ENCODE measurements at regions not wholly inside any gene's neighbourhood (a gene's known extent, or its start where the extent isn't known, plus 50 kb on each side); places are given as distances from the start of the nearest gene placed in this dataset.

GRCh38 chr5:67481362-67481761 lies 284.8 kb upstream of the CD180 start:
- no peaks in the 10 kb centered on the region for H3K27me3 ChIP-seq (replicated peaks)
- no peaks in the 10 kb centered on the region for H3K9me3 ChIP-seq (replicated peaks)
- H3K36me3 ChIP-seq: no peaks in the 10 kb centered on the region
- no peak for DNase-seq (ENCODE audit: low read depth in 1 of 2, low spot score in 2 of 2)
- H3K4me3 ChIP-seq: no peak overlapping the region
- no peak overlapping the region for H3K27ac ChIP-seq
- no peaks in the 10 kb centered on the region for H3K4me1 ChIP-seq (replicated peaks)

- Histone ChIP-seq H3K9me3 (replicated peaks) (no peaks in the 10 kb centered on the region), H3K27me3 (replicated peaks) (no peaks in the 10 kb centered on the region), H3K36me3 (no peaks in the 10 kb centered on the region), H3K4me1 (replicated peaks) (no peaks in the 10 kb centered on the region), H3K4me3 (no peak overlapping the region), H3K27ac (no peak overlapping the region)
- DNase-seq (ENCODE audit: low read depth in 1 of 2, low spot score in 2 of 2): no peak
Measured at GRCh38 chr5:67478337-67478736, 281.7 kb upstream of the CD180 start.

- Histone ChIP-seq H3K36me3 (no peaks in the 10 kb centered on the region), H3K4me3 (no peak overlapping the region), H3K4me1 (replicated peaks) (no peaks in the 10 kb centered on the region), H3K27ac (no peak overlapping the region), H3K9me3 (replicated peaks) (no peaks in the 10 kb centered on the region), H3K27me3 (replicated peaks) (no peaks in the 10 kb centered on the region)
- DNase-seq (ENCODE audit: low read depth in 1 of 2, low spot score in 2 of 2): no peak
Measured at GRCh38 chr5:67476995-67477394, 280.4 kb upstream of the CD180 start.

- H3K36me3 ChIP-seq: no peaks in the 10 kb centered on the region
- no peak for DNase-seq (ENCODE audit: low read depth in 1 of 2, low spot score in 2 of 2)
- H3K27me3 ChIP-seq (replicated peaks): no peaks in the 10 kb centered on the region
Measured at GRCh38 chr5:67476531-67476930, 279.9 kb upstream of the CD180 start.

GRCh38 chr5:67475489-67475888 lies 278.9 kb upstream of the CD180 start:
- no peaks in the 10 kb centered on the region for H3K27me3 ChIP-seq (replicated peaks)
- H3K36me3 ChIP-seq: no peaks in the 10 kb centered on the region
- H3K4me1 ChIP-seq (replicated peaks): no peaks in the 10 kb centered on the region
- no peak overlapping the region for H3K4me3 ChIP-seq
- no peak for DNase-seq (ENCODE audit: low read depth in 1 of 2, low spot score in 2 of 2)
- no peaks in the 10 kb centered on the region for H3K9me3 ChIP-seq (replicated peaks)
- no peak overlapping the region for H3K27ac ChIP-seq

More at GRCh38 chr5:67476531-67476930, 279.9 kb upstream of the CD180 start:
- H3K4me3 ChIP-seq: no peak overlapping the region
- no peaks in the 10 kb centered on the region for H3K9me3 ChIP-seq (replicated peaks)
- H3K4me1 ChIP-seq (replicated peaks): no peaks in the 10 kb centered on the region
- no peak overlapping the region for H3K27ac ChIP-seq

GRCh38 chr5:67474597-67475238 lies 278.1 kb upstream of the CD180 start:
- Histone ChIP-seq H3K4me1 (replicated peaks) (no peaks in the 10 kb centered on the region), H3K9me3 (replicated peaks) (no peaks in the 10 kb centered on the region), H3K36me3 (no peaks in the 10 kb centered on the region), H3K27ac (no peak overlapping the region), H3K27me3 (replicated peaks) (no peaks in the 10 kb centered on the region), H3K4me3 (no peak overlapping the region)
- DNase-seq (ENCODE audit: low read depth in 1 of 2, low spot score in 2 of 2): no peak

- H3K27ac ChIP-seq: no peak overlapping the region
Measured at GRCh38 chr5:67467110-67467509, 270.5 kb upstream of the CD180 start.

GRCh38 chr5:67465537-67466207 lies 269.1 kb upstream of the CD180 start:
- H3K27ac ChIP-seq: no peak overlapping the region
- no peak overlapping the region for H3K4me3 ChIP-seq
- H3K9me3 ChIP-seq (replicated peaks): 0 out of 2 replicates have a peak, but pooled peaks cover 2% of the 10 kb centered on the region
- DNase-seq (ENCODE audit: low read depth in 1 of 2, low spot score in 2 of 2): no peak
- no peaks in the 10 kb centered on the region for H3K36me3 ChIP-seq
- no peaks in the 10 kb centered on the region; the same call in 1 of the 2 replicates for H3K27me3 ChIP-seq (replicated peaks)
- H3K4me1 ChIP-seq (replicated peaks): no peaks in the 10 kb centered on the region

More at GRCh38 chr5:67467110-67467509, 270.5 kb upstream of the CD180 start:
- no peak for DNase-seq (ENCODE audit: low read depth in 1 of 2, low spot score in 2 of 2)
- Histone ChIP-seq H3K9me3 (replicated peaks) (0 out of 2 replicates have a peak, but pooled peaks cover 2% of the 10 kb centered on the region), H3K4me3 (no peak overlapping the region), H3K36me3 (no peaks in the 10 kb centered on the region), H3K4me1 (replicated peaks) (no peaks in the 10 kb centered on the region), H3K27me3 (replicated peaks) (no peaks in the 10 kb centered on the region; the same call in 1 of the 2 replicates)

- DNase-seq (ENCODE audit: low read depth in 1 of 2, low spot score in 2 of 2): no peak
- Histone ChIP-seq H3K9me3 (replicated peaks) (0 out of 2 replicates have a peak, but pooled peaks cover 2% of the 10 kb centered on the region), H3K27ac (no peak overlapping the region), H3K4me3 (no peak overlapping the region), H3K36me3 (no peaks in the 10 kb centered on the region), H3K27me3 (replicated peaks) (no peaks in the 10 kb centered on the region), H3K4me1 (replicated peaks) (no peaks in the 10 kb centered on the region)
Measured at GRCh38 chr5:67462147-67462546, 265.5 kb upstream of the CD180 start.

GRCh38 chr5:67459253-67459652 lies 262.7 kb upstream of the CD180 start:
- Histone ChIP-seq H3K9me3 (replicated peaks) (no peaks in the 10 kb centered on the region), H3K4me1 (replicated peaks) (no peaks in the 10 kb centered on the region), H3K27ac (no peak overlapping the region), H3K4me3 (no peak overlapping the region), H3K36me3 (no peaks in the 10 kb centered on the region), H3K27me3 (replicated peaks) (no peaks in the 10 kb centered on the region)
- no peak for DNase-seq (ENCODE audit: low read depth in 1 of 2, low spot score in 2 of 2)

- Histone ChIP-seq H3K4me1 (replicated peaks) (no peaks in the 10 kb centered on the region), H3K4me3 (no peak overlapping the region), H3K27me3 (replicated peaks) (no peaks in the 10 kb centered on the region), H3K36me3 (no peaks in the 10 kb centered on the region), H3K9me3 (replicated peaks) (no peaks in the 10 kb centered on the region), H3K27ac (no peak overlapping the region)
- DNase-seq (ENCODE audit: low read depth in 1 of 2, low spot score in 2 of 2): no peak
Measured at GRCh38 chr5:67455970-67456369, 259.4 kb upstream of the CD180 start.

GRCh38 chr5:67454957-67455561 lies 258.5 kb upstream of the CD180 start:
- no peaks in the 10 kb centered on the region for H3K9me3 ChIP-seq (replicated peaks)
- H3K4me1 ChIP-seq (replicated peaks): no peaks in the 10 kb centered on the region
- H3K27me3 ChIP-seq (replicated peaks): no peaks in the 10 kb centered on the region
- DNase-seq (ENCODE audit: low read depth in 1 of 2, low spot score in 2 of 2): no peak
- no peaks in the 10 kb centered on the region for H3K36me3 ChIP-seq
- no peak overlapping the region for H3K27ac ChIP-seq
- no peak overlapping the region for H3K4me3 ChIP-seq

- peak in 1 of 2 experiments; percentile 26 for DNase-seq (ENCODE audit: low read depth in 1 of 2, low spot score in 2 of 2)
- Histone ChIP-seq H3K27ac (no peak overlapping the region), H3K4me1 (replicated peaks) (no peaks in the 10 kb centered on the region), H3K36me3 (no peaks in the 10 kb centered on the region), H3K27me3 (replicated peaks) (no peaks in the 10 kb centered on the region), H3K9me3 (replicated peaks) (no peaks in the 10 kb centered on the region), H3K4me3 (no peak overlapping the region)
Measured at GRCh38 chr5:67453111-67453905, 256.7 kb upstream of the CD180 start.

All from SJSA1 (cell line).